GM12864 (cell line): ENCODE measurements at regions not wholly inside any gene's neighbourhood (a gene's known extent, or its start where the extent isn't known, plus 50 kb on each side); places are given as distances from the start of the nearest gene placed in this dataset.

Source experiments
- DNase-seq: peaks from one replicate; pipeline ENCODE4 v3.0.0-alpha.2; 2011; ENCODE audit warnings: low read depth
- H3K4me3 ChIP-seq: 2 replicates; pipeline ENCODE4 v1.5.1; 2011; ENCODE audit warnings: mild to moderate bottlenecking, low read depth, low read length, control low read depth
- TF ChIP-seq, protein P1 (sequence below): IDR thresholded peaks from 2 replicates; pipeline ENCODE4 v1.5.1; 2011; ENCODE audit warnings: low read depth, mild to moderate bottlenecking, moderate library complexity, low read length, control low read depth, inconsistent platforms; ENCODE audit errors: missing control alignments

DNA sequence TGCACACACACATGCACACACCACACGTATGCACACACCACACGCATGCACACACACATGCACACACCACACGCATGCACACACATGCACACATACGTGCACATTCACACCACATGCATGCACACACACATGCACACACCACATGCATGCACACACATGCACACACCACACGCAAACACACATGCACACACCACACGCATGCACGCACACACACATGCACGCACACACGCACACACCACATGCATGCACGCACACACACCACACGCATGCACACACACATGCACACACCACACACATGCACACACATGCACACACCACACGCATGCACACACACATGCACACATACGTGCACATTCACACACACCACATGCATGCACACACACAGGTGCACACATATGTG, 169.8 kb upstream of the SALL3 start:
- H3K4me3 ChIP-seq, result no peak overlapping the region
- TF ChIP-seq, protein P1, sequence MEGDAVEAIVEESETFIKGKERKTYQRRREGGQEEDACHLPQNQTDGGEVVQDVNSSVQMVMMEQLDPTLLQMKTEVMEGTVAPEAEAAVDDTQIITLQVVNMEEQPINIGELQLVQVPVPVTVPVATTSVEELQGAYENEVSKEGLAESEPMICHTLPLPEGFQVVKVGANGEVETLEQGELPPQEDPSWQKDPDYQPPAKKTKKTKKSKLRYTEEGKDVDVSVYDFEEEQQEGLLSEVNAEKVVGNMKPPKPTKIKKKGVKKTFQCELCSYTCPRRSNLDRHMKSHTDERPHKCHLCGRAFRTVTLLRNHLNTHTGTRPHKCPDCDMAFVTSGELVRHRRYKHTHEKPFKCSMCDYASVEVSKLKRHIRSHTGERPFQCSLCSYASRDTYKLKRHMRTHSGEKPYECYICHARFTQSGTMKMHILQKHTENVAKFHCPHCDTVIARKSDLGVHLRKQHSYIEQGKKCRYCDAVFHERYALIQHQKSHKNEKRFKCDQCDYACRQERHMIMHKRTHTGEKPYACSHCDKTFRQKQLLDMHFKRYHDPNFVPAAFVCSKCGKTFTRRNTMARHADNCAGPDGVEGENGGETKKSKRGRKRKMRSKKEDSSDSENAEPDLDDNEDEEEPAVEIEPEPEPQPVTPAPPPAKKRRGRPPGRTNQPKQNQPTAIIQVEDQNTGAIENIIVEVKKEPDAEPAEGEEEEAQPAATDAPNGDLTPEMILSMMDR, result no peak
- no peak for DNase-seq

- H3K4me3 ChIP-seq, result no peak overlapping the region
- no peak for DNase-seq
- TF ChIP-seq, protein P1, result no peak
These were observed 168.9 kb upstream of the SALL3 start for GRCh38 chr18:78810706-78811105.

GRCh38 chr18:78812067-78812466, 167.6 kb upstream of the SALL3 start:
- H3K4me3 ChIP-seq, result no peak overlapping the region
- TF ChIP-seq, protein P1, result no peak
- DNase-seq, result no peak

DNA sequence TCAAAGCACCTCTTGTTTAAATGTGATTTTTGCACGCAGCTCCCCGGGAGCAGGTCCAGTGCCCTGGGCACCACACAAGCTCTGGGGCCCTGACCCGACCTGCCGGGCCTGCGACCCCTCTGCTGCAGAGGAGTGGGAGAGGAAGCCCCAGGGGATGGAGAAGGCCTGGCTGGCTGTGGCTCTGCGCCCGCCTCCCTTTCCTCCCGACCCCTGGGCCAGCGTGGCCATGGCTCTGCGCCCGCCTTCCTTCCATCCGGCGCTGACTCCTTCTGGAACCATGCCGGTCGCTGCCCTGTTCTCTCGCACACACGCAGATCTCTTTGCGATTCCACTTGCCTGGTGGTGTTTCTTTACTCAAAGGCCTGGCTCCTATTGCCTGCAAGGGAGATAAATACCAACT, 166.5 kb upstream of the SALL3 start:
- DNase-seq, result no peak
- no peak overlapping the region for H3K4me3 ChIP-seq
- TF ChIP-seq, protein P1, result no peak

- no peak for DNase-seq
- TF ChIP-seq, protein P1, result no peak
- no peak overlapping the region for H3K4me3 ChIP-seq
These were observed 165.5 kb upstream of the SALL3 start for GRCh38 chr18:78813936-78814710.

GRCh38 chr18:78814766-78815165, 164.9 kb upstream of the SALL3 start:
- TF ChIP-seq, protein P1, result no peak
- no peak for DNase-seq
- H3K4me3 ChIP-seq, result no peak overlapping the region

DNA sequence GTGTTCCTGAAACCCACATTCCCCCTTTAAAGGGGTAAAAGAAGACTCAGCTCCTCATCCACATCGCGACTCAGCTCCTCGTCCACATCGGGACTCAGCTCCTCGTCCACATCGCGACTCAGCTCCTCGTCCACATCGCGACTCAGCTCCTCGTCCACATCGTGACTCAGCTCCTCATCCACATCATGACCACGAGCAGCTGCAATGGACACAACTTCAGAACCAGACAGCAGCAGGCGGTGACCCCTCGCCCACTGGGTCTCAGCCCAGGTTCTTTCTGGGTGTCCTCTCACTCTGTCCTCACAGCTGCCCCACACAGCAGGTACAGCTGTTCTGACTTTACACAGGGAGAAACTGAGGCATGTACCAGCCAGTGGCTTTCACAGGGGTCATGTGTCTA, 163.5 kb upstream of the SALL3 start:
- TF ChIP-seq, protein P1, result no peak
- H3K4me3 ChIP-seq, result no peak overlapping the region
- DNase-seq, result no peak
